ENCODE measurements at regions not wholly inside any gene's neighbourhood (a gene's known extent, or its start where the extent isn't known, plus 50 kb on each side); places are given as distances from the start of the nearest gene placed in this dataset.

- in situ Hi-C loops (cut with MboI; ENCODE audit: low sequenced_read_pairs): no loop called here
These were observed 776.0 kb downstream of the DACH1 start for GRCh38 chr13:71090990-71091389.

DNA sequence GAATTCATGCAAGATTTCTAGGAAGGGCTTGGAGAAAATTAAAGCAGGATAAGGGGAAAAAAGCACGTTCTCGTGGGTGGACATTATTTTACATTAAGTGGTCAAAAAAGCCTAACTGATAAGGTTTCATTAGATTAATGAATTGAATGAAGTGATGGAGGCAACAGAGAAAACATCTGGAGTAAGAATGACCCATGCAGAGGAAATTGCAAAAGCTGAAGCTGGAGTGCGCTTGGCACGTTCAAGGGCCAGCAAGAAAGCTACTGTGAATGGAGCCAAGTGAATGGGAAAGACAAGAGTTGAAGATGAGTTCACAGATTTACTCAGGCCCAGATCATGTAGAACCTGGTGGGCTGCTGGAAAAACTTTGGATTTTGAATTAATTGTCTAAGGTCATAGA lies 777.9 kb downstream of the DACH1 start:
- in situ Hi-C loops (cut with MboI; ENCODE audit: low sequenced_read_pairs): no loop called here

DNA sequence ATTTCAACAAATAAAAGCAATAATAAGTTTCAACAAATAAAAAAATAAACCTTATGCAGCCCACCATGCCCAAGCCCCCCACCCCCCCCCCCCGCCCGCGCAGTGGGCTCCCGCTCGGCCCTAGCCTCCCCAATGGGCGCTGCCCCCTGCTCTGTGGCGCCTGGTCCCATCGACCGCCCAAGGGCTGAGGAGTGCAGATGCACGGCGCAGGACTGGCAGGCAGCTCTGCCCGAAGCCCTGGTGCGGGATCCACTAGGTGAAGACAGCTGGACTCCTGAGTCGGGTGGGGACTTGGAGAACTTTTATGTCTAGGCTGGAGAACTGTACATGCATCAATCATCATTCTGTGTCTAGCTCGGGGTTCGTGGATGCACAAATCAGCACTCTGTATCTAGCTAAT lies 779.6 kb downstream of the DACH1 start:
- in situ Hi-C loops (cut with MboI; ENCODE audit: low sequenced_read_pairs): no loop called here

DNA sequence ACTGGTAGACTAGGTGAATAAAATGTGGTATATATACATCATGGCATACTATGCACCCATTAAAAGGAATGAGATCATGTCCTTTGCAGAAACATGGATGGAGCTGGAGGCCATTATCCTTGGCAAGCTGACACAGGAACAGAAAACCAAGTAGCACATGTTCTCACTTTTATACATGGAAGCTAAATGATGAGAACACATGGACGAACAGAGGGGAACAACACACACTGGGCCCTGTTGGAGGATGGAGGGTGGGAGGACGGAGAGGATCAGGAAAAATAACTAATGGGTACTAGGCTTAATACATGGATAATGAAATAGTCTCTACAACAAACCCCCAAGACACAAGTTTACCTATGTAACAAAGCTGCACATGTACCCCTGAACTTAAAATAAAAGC lies 780.0 kb downstream of the DACH1 start:
- in situ Hi-C loops (cut with MboI; ENCODE audit: low sequenced_read_pairs): no loop called here

- in situ Hi-C loops (cut with MboI; ENCODE audit: low sequenced_read_pairs): no loop called here
These were observed 784.4 kb downstream of the DACH1 start for GRCh38 chr13:71082631-71083030.

- in situ Hi-C loops (cut with MboI; ENCODE audit: low sequenced_read_pairs): no loop called here
These were observed 787.4 kb downstream of the DACH1 start for GRCh38 chr13:71079638-71080037.

DNA sequence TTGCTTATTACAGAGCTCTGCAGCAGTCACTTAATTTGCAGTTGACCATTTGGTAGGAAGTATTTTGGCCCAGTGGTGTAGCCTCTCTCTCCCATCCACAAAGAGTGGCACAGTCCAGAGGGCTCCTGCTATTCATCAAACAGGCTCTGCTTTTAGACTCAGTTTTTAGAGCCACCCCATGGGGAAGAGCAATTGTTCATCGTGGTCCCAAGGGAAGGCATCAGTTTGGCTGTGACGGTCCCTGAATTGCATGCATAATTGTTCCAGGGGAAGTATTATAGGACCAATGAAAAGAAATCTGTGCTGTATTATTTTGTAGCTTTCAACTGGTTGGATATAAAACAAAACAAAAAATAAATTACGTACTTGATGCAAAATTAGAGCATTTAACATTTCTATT lies 799.0 kb downstream of the DACH1 start:
- in situ Hi-C loops (cut with MboI; ENCODE audit: low sequenced_read_pairs): no loop called here

- in situ Hi-C loops (cut with MboI; ENCODE audit: low sequenced_read_pairs): no loop called here
These were observed 799.7 kb downstream of the DACH1 start for GRCh38 chr13:71067165-71067815.

- in situ Hi-C loops (cut with MboI; ENCODE audit: low sequenced_read_pairs): no loop called here
These were observed 810.4 kb downstream of the DACH1 start for GRCh38 chr13:71056581-71056980.

DNA sequence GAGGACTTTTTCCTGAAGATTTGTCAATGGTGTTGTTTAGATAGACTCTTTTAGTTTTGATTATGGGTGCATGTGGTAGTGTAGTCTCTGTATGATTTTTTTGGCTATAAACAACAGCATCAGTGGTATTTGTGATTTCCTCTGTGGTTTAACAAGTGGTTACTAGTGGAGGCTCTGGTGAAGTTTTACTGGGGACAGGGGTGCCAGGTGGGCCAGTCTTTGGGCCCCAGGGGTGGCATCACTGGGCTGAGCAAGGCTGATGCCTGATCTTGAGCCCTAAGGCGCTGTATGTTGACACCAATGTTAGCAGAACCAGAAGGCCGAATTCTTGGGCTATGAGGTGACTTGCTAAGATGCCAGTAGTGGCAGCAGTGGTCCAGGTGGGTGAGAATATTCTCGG lies 811.4 kb downstream of the DACH1 start:
- in situ Hi-C loops (cut with MboI; ENCODE audit: low sequenced_read_pairs): no loop called here

- in situ Hi-C loops (cut with MboI; ENCODE audit: low sequenced_read_pairs): no loop called here
These were observed 812.0 kb downstream of the DACH1 start for GRCh38 chr13:71055047-71055446.

- in situ Hi-C loops (cut with MboI; ENCODE audit: low sequenced_read_pairs): no loop called here
These were observed 812.6 kb downstream of the DACH1 start for GRCh38 chr13:71054358-71054757.

DNA sequence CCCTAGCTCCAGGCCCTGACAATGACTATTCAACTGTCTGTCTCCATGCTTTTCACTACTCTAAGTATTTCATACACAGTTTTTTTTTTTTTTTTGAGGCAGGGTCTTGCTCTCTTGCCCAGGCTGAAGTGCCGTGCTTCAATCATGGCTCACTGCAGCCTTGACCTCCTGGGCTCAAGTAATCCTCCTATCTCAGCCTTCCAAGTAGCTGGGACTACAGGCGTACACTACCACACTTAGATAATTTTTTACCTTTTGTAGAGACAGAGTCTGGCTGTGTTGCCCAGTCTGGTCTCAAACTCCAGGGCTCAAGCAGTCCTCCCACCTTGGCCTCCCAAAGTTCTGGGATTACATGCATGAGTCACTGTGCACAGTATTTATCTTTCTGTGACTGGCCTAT lies 815.4 kb downstream of the DACH1 start:
- in situ Hi-C loops (cut with MboI; ENCODE audit: low sequenced_read_pairs): no loop called here

DNA sequence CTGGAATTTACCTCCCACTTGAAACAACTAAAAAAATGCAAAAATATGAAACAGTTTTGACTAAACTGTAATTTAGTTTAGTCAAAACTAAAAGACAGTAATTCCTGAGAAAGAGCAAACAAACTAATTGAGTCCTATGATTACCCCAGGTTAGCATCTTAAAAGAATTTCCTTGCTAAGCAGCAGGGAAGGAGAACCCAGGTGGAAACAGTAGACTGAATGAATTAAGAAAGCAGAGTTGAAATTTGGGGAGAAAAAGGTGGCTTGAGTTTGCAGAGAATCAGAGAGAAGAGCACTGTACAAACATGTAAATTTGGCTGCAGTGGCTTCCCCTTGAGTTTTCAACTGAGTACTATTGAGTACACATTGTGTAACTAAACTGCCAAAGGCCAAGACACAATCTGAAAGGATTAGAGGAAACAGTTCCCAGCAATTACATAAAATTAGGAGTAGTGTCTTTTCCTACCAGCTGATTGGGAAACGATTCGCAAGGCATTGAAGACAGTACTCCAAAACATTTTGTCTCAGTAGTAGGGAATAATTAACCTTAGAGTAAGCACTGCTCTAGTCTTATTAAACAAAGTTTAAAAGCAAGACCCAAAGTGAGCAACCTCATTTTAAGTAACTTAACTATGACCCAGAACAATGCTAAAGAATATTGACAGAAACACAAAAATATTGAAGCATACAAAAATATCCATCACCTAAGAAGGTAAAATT lies 820.5 kb downstream of the DACH1 start:
- in situ Hi-C loops (cut with MboI; ENCODE audit: low sequenced_read_pairs): no loop called here

- in situ Hi-C loops (cut with MboI; ENCODE audit: low sequenced_read_pairs): no loop called here
These were observed 821.9 kb downstream of the DACH1 start for GRCh38 chr13:71045101-71045500.

- in situ Hi-C loops (cut with MboI; ENCODE audit: low sequenced_read_pairs): no loop called here
These were observed 827.6 kb downstream of the DACH1 start for GRCh38 chr13:71039440-71039839.

- in situ Hi-C loops (cut with MboI; ENCODE audit: low sequenced_read_pairs): no loop called here
These were observed 833.0 kb downstream of the DACH1 start for GRCh38 chr13:71034018-71034417.

DNA sequence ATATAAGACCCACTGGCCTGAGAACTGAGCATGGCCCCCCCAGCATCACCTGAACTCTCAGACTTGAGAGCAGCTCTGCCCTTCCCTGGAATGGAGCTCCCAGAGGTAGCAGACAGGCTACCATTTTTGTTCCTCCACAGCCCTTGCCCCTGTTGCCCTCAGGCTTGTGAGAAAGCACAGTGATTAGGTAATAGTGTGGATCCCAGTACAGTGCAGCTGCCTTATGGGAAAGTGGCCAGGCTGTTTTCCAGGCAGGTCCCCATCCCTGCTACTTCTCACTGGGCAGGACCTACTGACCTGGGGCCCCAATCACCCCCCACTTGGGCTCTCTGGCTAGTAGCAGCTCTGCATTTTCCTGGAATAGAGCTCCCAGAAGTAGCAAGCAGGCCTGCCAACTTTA lies 834.0 kb downstream of the DACH1 start:
- in situ Hi-C loops (cut with MboI; ENCODE audit: low sequenced_read_pairs): no loop called here

DNA sequence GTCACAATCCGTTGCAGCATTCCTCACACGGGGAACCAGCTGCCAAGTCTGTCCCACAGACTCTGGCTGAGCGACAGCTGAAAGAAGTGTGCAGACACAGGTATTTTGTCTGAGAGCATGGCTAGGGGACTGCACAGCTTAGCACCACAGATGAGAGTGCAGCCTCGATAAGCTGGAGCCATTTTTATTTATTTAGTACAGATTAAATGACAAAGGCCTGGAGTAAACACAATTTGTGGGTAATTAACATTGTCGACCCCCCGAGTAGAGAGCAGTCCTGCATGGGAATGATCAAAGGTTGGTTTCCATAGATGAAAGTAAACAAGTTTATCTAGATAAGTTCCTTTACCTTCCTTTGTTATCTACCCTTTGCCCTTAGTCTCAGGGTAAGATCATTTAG lies 836.2 kb downstream of the DACH1 start:
- in situ Hi-C loops (cut with MboI; ENCODE audit: low sequenced_read_pairs): no loop called here

DNA sequence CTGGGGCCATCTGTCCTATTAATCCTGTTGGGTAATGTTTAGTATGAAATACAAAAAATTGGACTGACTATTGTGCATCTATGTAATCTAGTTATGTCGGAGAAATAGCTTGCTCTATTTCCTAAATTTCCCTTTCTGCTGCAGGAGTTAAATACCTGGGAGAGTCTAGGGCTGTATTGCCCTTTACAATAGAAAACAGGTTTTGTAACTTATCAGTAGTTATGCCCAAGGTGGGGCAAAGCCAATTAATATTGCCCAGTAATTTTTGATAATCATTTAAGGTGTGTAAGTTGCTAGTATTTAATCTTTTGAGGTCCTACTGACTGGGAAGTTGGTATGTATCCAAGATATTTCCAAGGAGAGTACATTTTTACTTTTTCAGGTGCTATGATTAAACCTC lies 838.1 kb downstream of the DACH1 start:
- in situ Hi-C loops (cut with MboI; ENCODE audit: low sequenced_read_pairs): no loop called here

DNA sequence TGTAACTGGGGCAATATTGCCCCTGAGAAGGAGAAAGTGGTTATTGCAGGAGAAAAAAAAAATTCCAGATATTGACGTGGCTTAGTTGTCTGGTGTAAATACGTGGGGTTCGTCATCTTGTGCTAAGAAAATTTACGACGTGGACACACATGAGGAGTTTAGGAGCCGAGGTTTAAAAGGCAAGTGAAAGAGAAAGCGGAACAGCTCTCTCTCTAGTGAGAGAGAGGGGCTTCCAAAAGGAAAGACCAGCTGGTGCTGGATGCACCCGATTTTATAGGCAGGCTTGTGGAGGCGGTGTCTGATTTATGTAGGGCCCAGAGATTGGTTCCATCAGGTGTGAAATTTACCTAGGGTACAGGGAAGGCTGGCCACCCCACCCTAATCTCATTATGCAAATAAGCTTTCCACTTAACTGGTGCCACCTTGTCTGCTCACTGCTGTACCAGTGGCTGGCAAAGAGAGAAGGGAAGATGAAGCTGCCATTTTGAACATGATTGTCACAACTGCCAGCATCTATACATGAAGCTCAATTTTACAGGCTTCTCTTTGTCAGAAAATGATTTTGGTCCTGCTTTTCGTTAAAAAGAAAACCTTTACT lies 845.1 kb downstream of the DACH1 start:
- in situ Hi-C loops (cut with MboI; ENCODE audit: low sequenced_read_pairs): no loop called here

DNA sequence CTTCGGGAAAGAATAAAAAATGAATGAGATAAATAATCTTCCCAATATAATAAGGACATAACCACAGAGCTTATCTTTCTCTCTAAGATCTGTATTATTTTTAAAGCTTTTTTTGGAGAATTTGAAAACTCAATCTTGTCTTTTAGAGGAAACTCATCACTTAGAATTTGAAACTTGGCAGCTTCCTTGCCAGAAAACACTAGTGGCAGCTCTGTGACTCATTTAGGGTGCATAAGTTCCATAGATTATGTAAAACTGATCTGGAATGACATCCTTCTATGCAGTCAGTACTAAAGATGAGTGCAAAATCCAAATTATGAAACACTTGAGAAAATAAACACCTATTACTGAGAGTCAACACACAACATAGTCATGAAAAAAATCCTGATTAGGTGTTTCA lies 848.0 kb downstream of the DACH1 start:
- in situ Hi-C loops (cut with MboI; ENCODE audit: low sequenced_read_pairs): no loop called here
